H1 (cell line): ENCODE measurements at regions not wholly inside any gene's neighbourhood (a gene's known extent, or its start where the extent isn't known, plus 50 kb on each side); places are given as distances from the start of the nearest gene placed in this dataset.

Experiments used
- CTCF ChIA-PET: fragments of 300-600 bp; sonication (Branson Sonifier 250); formaldehyde crosslinking; loops from one replicate; lab custom pipeline; 2021; ENCODE audit not compliant: partially characterized antibody; lab: Charles Lee
- POLR2A ChIA-PET: fragments of 300-600 bp; sonication (Branson Sonifier 250); formaldehyde crosslinking; loops from one replicate; lab custom pipeline; 2021; ENCODE audit warnings: inconsistent platforms; ENCODE audit not compliant: partially characterized antibody; lab: Charles Lee
- DNase-seq, 2 experiments: peaks; one replicate each; pipeline versions ENCODE4 v3.0.0 to v3.0.0-alpha.2; 2010 to 2022; ENCODE audit warnings: low spot score in 2 of 2, low read depth in 1 of 2, mixed read lengths in 1 of 2
- FAIRE-seq: peaks from 2 replicates; lab custom pipeline; 2011; peaks lifted over from hg19 to GRCh38; lab: Jason Lieb, UNC
- H2AFZ ChIP-seq: 2 replicates; pipeline ENCODE4 v1.8.1; 2012; ENCODE audit warnings: low read length, inconsistent platforms
- H2AK5ac ChIP-seq: 2 replicates; pipeline ENCODE4 v1.6.1; 2013; ENCODE audit warnings: low read depth, low read length
- H2BK120ac ChIP-seq: replicated peaks from 2 replicates; pipeline ENCODE3; 2013; ENCODE audit warnings: low read depth, low read length, inconsistent platforms
- H2BK12ac ChIP-seq: 2 replicates; pipeline ENCODE4 v1.6.1; 2013; ENCODE audit warnings: low read depth, low read length
- H2BK15ac ChIP-seq: 2 replicates; pipeline ENCODE4 v1.6.1; 2013; ENCODE audit warnings: low read length
- H2BK20ac ChIP-seq: 2 replicates; pipeline ENCODE4 v1.6.1; 2013; ENCODE audit warnings: low read length
- H2BK5ac ChIP-seq: 2 replicates; pipeline ENCODE4 v1.6.1; 2013; ENCODE audit warnings: low read depth, low read length
- H3K14ac ChIP-seq: 2 replicates; pipeline ENCODE4 v1.6.1; 2013; ENCODE audit warnings: inconsistent platforms; ENCODE audit not compliant: insufficient read length
- H3K18ac ChIP-seq: 2 replicates; pipeline ENCODE4 v1.6.1; 2013; ENCODE audit warnings: low read length; ENCODE audit errors: extremely low read depth
- H3K23ac ChIP-seq: 2 replicates; pipeline ENCODE4 v1.6.1; 2013; ENCODE audit warnings: inconsistent platforms; ENCODE audit not compliant: insufficient read length
- H3K23me2 ChIP-seq: 2 replicates; pipeline ENCODE4 v1.6.1; 2013; ENCODE audit warnings: low read depth, low read length
- H3K27ac ChIP-seq: 2 replicates; pipeline ENCODE4 v1.6.1; 2011; ENCODE audit warnings: low read depth, low read length, inconsistent platforms
- H3K27me3 ChIP-seq, 4 experiments: replicated peaks in 1 of 4; 1 replicate in 1 of 4; 2 replicates in 3 of 4; pipeline versions ENCODE4 v1.6.1 to v1.8.1; 2011 to 2013; ENCODE audit warnings: low read length in 3 of 4, mild to moderate bottlenecking in 3 of 4, inconsistent platforms in 2 of 4, mixed read lengths in 2 of 4, moderate library complexity in 1 of 4; ENCODE audit not compliant: control insufficient read depth in 3 of 4, insufficient read depth in 3 of 4; ENCODE audit errors: extremely low read depth in 1 of 4
- H3K36me3 ChIP-seq, 4 experiments: 2 replicates each; pipeline versions ENCODE4 v1.6.1 to v1.8.1; 2011 to 2013; ENCODE audit warnings: mild to moderate bottlenecking in 4 of 4, low read length in 3 of 4, moderate library complexity in 2 of 4, control low read depth in 1 of 4, inconsistent platforms in 1 of 4; ENCODE audit not compliant: insufficient read depth in 4 of 4, control insufficient read depth in 2 of 4
- H3K4ac ChIP-seq: replicated peaks from 2 replicates; pipeline ENCODE3; 2013; ENCODE audit warnings: low read length, low read depth, mixed read lengths, inconsistent platforms; ENCODE audit not compliant: insufficient read length
- H3K4me1 ChIP-seq, 4 experiments: replicated peaks in 1 of 4; 1 replicate in 1 of 4; 2 replicates in 3 of 4; pipeline versions ENCODE4 v1.6.1 to v1.8.1; 2011 to 2013; ENCODE audit warnings: low read length in 3 of 4, inconsistent platforms in 2 of 4, mixed read lengths in 1 of 4; ENCODE audit not compliant: insufficient read depth in 4 of 4, control insufficient read depth in 3 of 4
- H3K4me2 ChIP-seq, 2 experiments: 2 replicates each; pipeline versions ENCODE4 v1.6.1 to v1.8.1; 2011 to 2013; ENCODE audit warnings: low read depth in 2 of 2, low read length in 2 of 2, control low read depth in 1 of 2, inconsistent platforms in 1 of 2, mild to moderate bottlenecking in 1 of 2; ENCODE audit not compliant: insufficient read depth in 1 of 2
- H3K4me3 ChIP-seq, 4 experiments: fragments of 200-600, 300-600 bp in 1 of 4; sonication (generic), shearing (Covaris generic), sonication (Bioruptor Twin) in 1 of 4; 2 replicates each; pipeline versions ENCODE4 v1.5.1 to v1.8.1; 2011 to 2016; ENCODE audit warnings: low read length in 4 of 4, low read depth in 3 of 4, control low read depth in 2 of 4, inconsistent platforms in 2 of 4, mild to moderate bottlenecking in 2 of 4, mixed read lengths in 1 of 4, moderate library complexity in 1 of 4; ENCODE audit not compliant: insufficient read depth in 2 of 4; ENCODE audit errors: extremely low read depth in 1 of 4
- H3K56ac ChIP-seq: replicated peaks from 2 replicates; pipeline ENCODE3; 2013; ENCODE audit warnings: low read depth, mild to moderate bottlenecking, mixed read lengths, low read length, inconsistent platforms; ENCODE audit not compliant: insufficient read length
- H3K79me1 ChIP-seq: 2 replicates; pipeline ENCODE4 v1.6.1; 2013; ENCODE audit warnings: low read depth, low read length, control low read depth
- H3K79me2 ChIP-seq, 2 experiments: 2 replicates each; pipeline versions ENCODE4 v1.6.1 to v1.8.1; 2012 to 2013; ENCODE audit warnings: low read length in 2 of 2, mild to moderate bottlenecking in 2 of 2, inconsistent platforms in 1 of 2; ENCODE audit not compliant: insufficient read depth in 2 of 2, control insufficient read depth in 1 of 2
- H3K9ac ChIP-seq, 4 experiments: replicated peaks in 1 of 4; 1 replicate in 1 of 4; 2 replicates in 3 of 4; pipeline versions ENCODE4 v1.6.1 to v1.8.1; 2011 to 2013; ENCODE audit warnings: low read depth in 3 of 4, low read length in 3 of 4, control low read depth in 2 of 4, mild to moderate bottlenecking in 2 of 4, moderate library complexity in 2 of 4, inconsistent platforms in 1 of 4; ENCODE audit errors: extremely low read depth in 1 of 4
- H3K9me3 ChIP-seq, 2 experiments: 2 replicates each; pipeline versions ENCODE4 v1.6.1 to v1.8.1; 2012 to 2013; ENCODE audit warnings: mild to moderate bottlenecking in 2 of 2, moderate library complexity in 2 of 2, control low read depth in 1 of 2, inconsistent platforms in 1 of 2, low read depth in 1 of 2, low read length in 1 of 2, mixed read lengths in 1 of 2; ENCODE audit not compliant: insufficient read depth in 2 of 2
- H4K20me1 ChIP-seq, 2 experiments: replicated peaks in 1 of 2; 2 replicates each; pipeline versions ENCODE3 to v1.8.1; 2011 to 2013; ENCODE audit warnings: inconsistent platforms in 2 of 2, low read length in 2 of 2, mild to moderate bottlenecking in 1 of 2; ENCODE audit not compliant: insufficient read depth in 2 of 2, control insufficient read depth in 1 of 2
- H4K5ac ChIP-seq: 2 replicates; pipeline ENCODE4 v1.6.1; 2013; ENCODE audit warnings: low read length, low read depth, mixed read lengths, inconsistent platforms; ENCODE audit not compliant: insufficient read length
- H4K8ac ChIP-seq: 2 replicates; pipeline ENCODE4 v1.8.0; 2013; ENCODE audit warnings: mild to moderate bottlenecking, moderate library complexity, low read length, inconsistent platforms; ENCODE audit not compliant: insufficient read depth; ENCODE audit errors: extremely low read depth
- H4K91ac ChIP-seq: replicated peaks from 2 replicates; pipeline ENCODE3; 2013; ENCODE audit warnings: low read length, mixed read lengths, inconsistent platforms; ENCODE audit not compliant: insufficient read length
- JUN ChIP-seq: IDR thresholded peaks from 2 replicates; pipeline ENCODE4 v1.6.1; 2011; ENCODE audit warnings: low read depth, mild to moderate bottlenecking, improper control_type of control experiment, low read length
- SIRT6 ChIP-seq: IDR thresholded peaks from one replicate; pipeline ENCODE4 v1.7.1; 2012; ENCODE audit warnings: low read length, inconsistent platforms
- WGBS, 2 experiments: shearing (Covaris generic) in 1 of 2; methylation state at CpG; one replicate each; pipeline versions ENCODE4 v1.1.6 to v1.1.7; 2013 to 2015; ENCODE audit warnings: low lambda C conversion rate in 2 of 2, mixed read lengths in 2 of 2, inconsistent platforms in 1 of 2, low coverage in 1 of 2, missing lambda C conversion rate in 1 of 2; ENCODE audit not compliant: insufficient replicate concordance in 2 of 2, insufficient coverage in 1 of 2, insufficient read length in 1 of 2; ENCODE audit errors: extremely low coverage in 1 of 2, missing lambda C conversion rate in 1 of 2; 5-methylcytosine and 5-hydroxymethylcytosine counted together

DNA sequence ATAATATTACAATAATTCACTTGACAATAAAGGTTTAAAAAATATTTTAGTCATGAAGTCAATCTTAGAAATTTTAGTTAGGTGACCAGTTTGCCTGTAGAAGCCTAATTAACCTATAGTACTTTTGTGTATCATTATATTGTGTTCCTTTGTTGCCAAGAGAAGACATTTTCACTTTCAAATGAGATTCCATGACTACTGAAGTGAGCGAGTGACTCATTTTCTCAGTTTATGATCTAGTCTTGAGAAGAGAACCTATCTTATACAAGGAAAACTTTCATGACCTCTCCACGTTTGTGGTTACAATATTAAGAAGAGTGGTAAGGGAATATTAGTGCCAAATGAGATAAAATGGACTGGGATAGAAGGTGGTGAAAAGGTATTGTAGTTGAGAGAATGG, 423.9 kb upstream of the CHORDC1 start:
- no peak overlapping the region for H3K56ac ChIP-seq
- TF ChIP-seq SIRT6 (no peak), JUN (no peak)

More for the DNA sequence above, 423.9 kb upstream of the CHORDC1 start:
- H2BK120ac ChIP-seq = no peak overlapping the region
- no peaks in the 10 kb centered on the region for H3K27me3 ChIP-seq
- no peak overlapping the region for H3K4me2 ChIP-seq
- no peaks in the 10 kb centered on the region for H3K9me3 ChIP-seq
- H4K8ac ChIP-seq = no peak overlapping the region
- no peaks in the 10 kb centered on the region for H3K4me1 ChIP-seq
- H3K9ac ChIP-seq = no peak overlapping the region
- no peak overlapping the region for H4K5ac ChIP-seq
- WGBS, 2 experiments = 95% methylated on average over 2 of the region's 2 CpGs; no CpG with 5 or more reads in 1 of the 2 experiments
- H2BK12ac ChIP-seq = no peak overlapping the region
- no peaks in the 10 kb centered on the region; the same call in 1 of the 2 replicates for H3K23me2 ChIP-seq
- H3K14ac ChIP-seq = no peak overlapping the region
- no peak overlapping the region for H2BK5ac ChIP-seq
- H3K23ac ChIP-seq = no peak overlapping the region
- FAIRE-seq (no peak), DNase-seq (no peak)
- no peak overlapping the region for H3K18ac ChIP-seq
- no peak overlapping the region for H2BK15ac ChIP-seq
- H2AK5ac ChIP-seq = no peak overlapping the region
- no peaks in the 10 kb centered on the region for H4K20me1 ChIP-seq
- no peaks in the 10 kb centered on the region for H3K79me2 ChIP-seq
- ChIA-PET POLR2A (no interaction called here), CTCF (interaction anchor here (1.1 kb wide), 1 partner anchor 171 kb away, joined by 3 read pairs; no protein-coding TSS in a partner anchor)
- H2BK20ac ChIP-seq = no peak overlapping the region
- no peak overlapping the region for H2AFZ ChIP-seq
- H3K4me3 ChIP-seq = no peak overlapping the region
- no peak overlapping the region for H4K91ac ChIP-seq
- no peaks in the 10 kb centered on the region for H3K36me3 ChIP-seq
- H3K4ac ChIP-seq = no peak overlapping the region
- H3K27ac ChIP-seq = no peak overlapping the region
- no peaks in the 10 kb centered on the region for H3K79me1 ChIP-seq
